T-cell (primary cell): ENCODE measurements at regions not wholly inside any gene's neighbourhood (a gene's known extent, or its start where the extent isn't known, plus 50 kb on each side); places are given as distances from the start of the nearest gene placed in this dataset.
"Not testable (repeated sequence)": the region's sequence is repeated elsewhere in the genome, so short reads cannot be mapped to it uniquely, and the experiment has no call there.

Experiments
- ATAC-seq, 4 experiments: fragments of 200-7000 bp in 3 of 4; fragments of 150-1000 bp in 1 of 4; cut with Tn5 transposase; replicated peaks in 1 of 4; 1 replicate in 3 of 4; 2 replicates in 1 of 4; pipeline ENCODE4 v1.10.0; 2021; ENCODE audit warnings: moderate library complexity in 3 of 4, mild to moderate bottlenecking in 2 of 4, moderate number of reproducible peaks in 1 of 4
- CTCF ChIA-PET, 2 donors: fragments of 300-600 bp; sonication (Branson Sonifier 250); formaldehyde crosslinking; loops; one replicate each; lab custom pipeline; 2022; ENCODE audit warnings: antibody characterized with exemption in 2 of 2; lab: Charles Lee
- POLR2A ChIA-PET, 2 donors: fragments of 300-600 bp; sonication (Branson Sonifier 250); formaldehyde crosslinking; loops; one replicate each; lab custom pipeline; 2022; ENCODE audit warnings: antibody characterized with exemption in 2 of 2; lab: Charles Lee
- DNase-seq, 35 experiments: peaks; one replicate each; pipeline versions ENCODE4 v3.0.0 to v3.0.0-alpha.2; 2013 to 2023
- H3K27ac ChIP-seq: one replicate; pipeline ENCODE4 v1.5.1; 2013; ENCODE audit warnings: low read length
- H3K27me3 ChIP-seq, 2 experiments: replicated peaks in 1 of 2; 1 replicate in 1 of 2; 2 replicates in 1 of 2; pipeline versions ENCODE4 v1.6.1 to v1.7.0; 2013; ENCODE audit warnings: low read length in 1 of 2, mixed read lengths in 1 of 2; ENCODE audit not compliant: control insufficient read depth in 2 of 2, insufficient read depth in 2 of 2; ENCODE audit errors: extremely low read depth in 1 of 2
- H3K36me3 ChIP-seq, 2 donors: 1 replicate in 1 of 2; 2 replicates in 1 of 2; pipeline versions ENCODE4 v1.6.1 to v1.7.0; 2013; ENCODE audit warnings: low read length in 1 of 2; ENCODE audit not compliant: control insufficient read depth in 2 of 2, insufficient read depth in 1 of 2; ENCODE audit errors: extremely low read depth in 1 of 2
- H3K4me1 ChIP-seq, 2 experiments: 1 replicate in 1 of 2; 2 replicates in 1 of 2; pipeline versions ENCODE4 v1.6.1 to v1.7.0; 2013; ENCODE audit warnings: low read length in 2 of 2, mixed read lengths in 1 of 2; ENCODE audit not compliant: insufficient read depth in 2 of 2, control insufficient read depth in 1 of 2; ENCODE audit errors: extremely low read depth in 1 of 2
- H3K4me3 ChIP-seq, 2 donors: 1 replicate in 1 of 2; 2 replicates in 1 of 2; pipeline versions ENCODE4 v1.5.1 to v1.7.0; 2013; ENCODE audit warnings: mild to moderate bottlenecking in 2 of 2, low read length in 1 of 2, moderate library complexity in 1 of 2; ENCODE audit not compliant: control insufficient read depth in 1 of 2; ENCODE audit errors: extremely low read depth in 1 of 2
- H3K9me3 ChIP-seq: 2 replicates; pipeline ENCODE4 v1.7.0; 2013
- H3K27ac Mint-ChIP-seq, 2 donors: one replicate each; pipeline ENCODE4 v1.8.0; 2020 to 2021; ENCODE audit warnings: mild to moderate bottlenecking in 2 of 2, mixed read lengths in 2 of 2
- H3K27me3 Mint-ChIP-seq, 2 donors: one replicate each; pipeline ENCODE4 v1.8.0; 2021 to 2022; ENCODE audit warnings: mixed read lengths in 2 of 2
- H3K36me3 Mint-ChIP-seq: one replicate; pipeline ENCODE4 v1.8.0; 2021; ENCODE audit warnings: mixed read lengths
- H3K4me1 Mint-ChIP-seq, 3 donors: one replicate each; pipeline ENCODE4 v1.8.0; 2020 to 2022; ENCODE audit warnings: mixed read lengths in 3 of 3, mild to moderate bottlenecking in 1 of 3
- H3K4me3 Mint-ChIP-seq, 3 donors: one replicate each; pipeline ENCODE4 v1.8.0; 2020 to 2022; ENCODE audit warnings: mild to moderate bottlenecking in 3 of 3, mixed read lengths in 3 of 3, moderate library complexity in 3 of 3
- H3K9me3 Mint-ChIP-seq, 3 donors: one replicate each; pipeline ENCODE4 v1.8.0; 2020 to 2022; ENCODE audit warnings: mixed read lengths in 3 of 3
- WGBS: methylation state at CpG from one replicate; pipeline ENCODE4 v1.1.5; 2013; ENCODE audit warnings: missing lambda C conversion rate; ENCODE audit not compliant: insufficient coverage; 5-methylcytosine and 5-hydroxymethylcytosine counted together

- DNase-seq (no peak), ATAC-seq (no peak)
- Mint-ChIP-seq H3K27me3 (no peaks in the 10 kb centered on the region), H3K4me1 (no peaks in the 10 kb centered on the region), H3K9me3 (peaks cover 10 to 70% (median 43%) of the 10 kb centered on the region in 3 donors), H3K36me3 (peaks cover 3% of the 10 kb centered on the region), H3K27ac (no peak overlapping the region), H3K4me3 (no peak overlapping the region)
- Histone ChIP-seq H3K4me1 (no peaks in the 10 kb centered on the region), H3K4me3 (no peak overlapping the region), H3K36me3 (no peaks in the 10 kb centered on the region), H3K27me3 (no peaks in the 10 kb centered on the region), H3K27ac (no peak overlapping the region), H3K9me3 (no peaks in the 10 kb centered on the region)
- 33% methylated on average over 3 of the region's 6 CpGs for WGBS
- ChIA-PET POLR2A (no interaction called here), CTCF (no interaction called here)
Observed at GRCh38 chr7:56474271-56474670, 358.1 kb upstream of the NUPR2 start.

DNA sequence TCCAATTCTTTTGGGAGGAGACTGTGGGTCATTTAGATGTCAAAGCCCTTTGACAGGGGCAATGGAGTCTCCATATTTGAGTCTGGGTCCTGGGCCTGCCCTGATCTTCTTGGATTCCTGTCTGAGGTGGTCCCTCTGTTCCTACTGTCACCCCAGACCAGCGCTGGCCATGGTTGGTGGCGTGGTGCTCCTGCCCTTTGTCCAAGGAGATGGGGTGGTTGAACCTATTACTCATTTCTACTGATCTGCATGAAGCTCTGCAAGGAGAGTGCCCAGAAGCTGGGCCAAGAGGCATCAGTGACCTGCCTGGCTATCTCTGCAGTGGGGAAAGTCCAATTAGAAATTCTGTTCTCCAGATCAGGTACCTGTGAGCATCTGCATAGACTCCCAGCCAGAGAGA, 355.6 kb upstream of the NUPR2 start:
- Mint-ChIP-seq H3K9me3 (peaks cover 0 to 56% (median 38%) of the 10 kb centered on the region in 3 donors), H3K27me3 (no peaks in the 10 kb centered on the region), H3K4me1 (no peaks in the 10 kb centered on the region), H3K4me3 (no peak overlapping the region), H3K27ac (no peak overlapping the region), H3K36me3 (peaks cover 3% of the 10 kb centered on the region)
- no peak overlapping the region for H3K27ac ChIP-seq
- DNase-seq: no peak
- no peaks in the 10 kb centered on the region for H3K27me3 ChIP-seq
- peaks cover 13% of the 10 kb centered on the region for H3K9me3 ChIP-seq
- ChIA-PET POLR2A (no interaction called here), CTCF (no interaction called here)
- no peak overlapping the region for H3K4me3 ChIP-seq
- no peaks in the 10 kb centered on the region for H3K36me3 ChIP-seq
- H3K4me1 ChIP-seq: no peaks in the 10 kb centered on the region
- no peak for ATAC-seq
- no CpG with 5 or more reads among the region's 2 CpGs for WGBS

- POLR2A ChIA-PET, H3K4me1 Mint-ChIP-seq, H3K4me1 ChIP-seq, H3K27ac Mint-ChIP-seq, H3K27me3 Mint-ChIP-seq, CTCF ChIA-PET, H3K36me3 Mint-ChIP-seq, DNase-seq, H3K27ac ChIP-seq, H3K36me3 ChIP-seq, H3K4me3 Mint-ChIP-seq, ATAC-seq, H3K4me3 ChIP-seq, H3K27me3 ChIP-seq: not testable (repeated sequence)
- H3K9me3 ChIP-seq: peaks cover 26% of the 10 kb centered on the region
- H3K9me3 Mint-ChIP-seq: peaks cover 6 to 61% (median 39%) of the 10 kb centered on the region in 3 donors
- no CpG with 5 or more reads among the region's 2 CpGs for WGBS
Observed at GRCh38 chr7:56466607-56467525, 350.6 kb upstream of the NUPR2 start.

- no peaks in the 10 kb centered on the region for H3K36me3 ChIP-seq
- H3K27ac ChIP-seq: no peak overlapping the region
- ATAC-seq (no peak), DNase-seq (no peak)
- no peak overlapping the region for H3K4me3 Mint-ChIP-seq
- H3K36me3 Mint-ChIP-seq: no peaks in the 10 kb centered on the region
- no peaks in the 10 kb centered on the region for H3K27me3 Mint-ChIP-seq
- no peak overlapping the region for H3K27ac Mint-ChIP-seq
- no peak overlapping the region for H3K4me3 ChIP-seq
- no peaks in the 10 kb centered on the region for H3K4me1 Mint-ChIP-seq
- peaks cover 22 to 39% (median 33%) of the 10 kb centered on the region in 3 donors for H3K9me3 Mint-ChIP-seq
- no peaks in the 10 kb centered on the region for H3K27me3 ChIP-seq
- H3K4me1 ChIP-seq: no peaks in the 10 kb centered on the region
- CTCF ChIA-PET: no interaction called here
- POLR2A ChIA-PET: no interaction called here
- H3K9me3 ChIP-seq: peaks cover 5% of the 10 kb centered on the region
Observed at GRCh38 chr7:56449762-56450161, 333.5 kb upstream of the NUPR2 start.

GRCh38 chr7:56447864-56448693, 331.9 kb upstream of the NUPR2 start:
- H3K4me1 ChIP-seq: no peaks in the 10 kb centered on the region
- H3K4me3 Mint-ChIP-seq: no peak overlapping the region
- ATAC-seq (no peak), DNase-seq (no peak)
- H3K27ac ChIP-seq: no peak overlapping the region
- H3K36me3 Mint-ChIP-seq: no peaks in the 10 kb centered on the region
- WGBS: 40% methylated on average over 36 of the region's 44 CpGs
- H3K4me3 ChIP-seq: peak overlapping the region in 1 of 2 donors; percentile 18
- no peaks in the 10 kb centered on the region for H3K27me3 Mint-ChIP-seq
- H3K9me3 Mint-ChIP-seq: peaks cover 21 to 41% (median 36%) of the 10 kb centered on the region in 3 donors
- no peak overlapping the region for H3K27ac Mint-ChIP-seq
- POLR2A ChIA-PET: no interaction called here
- no peaks in the 10 kb centered on the region for H3K27me3 ChIP-seq
- CTCF ChIA-PET: no interaction called here
- peaks cover 3% of the 10 kb centered on the region for H3K9me3 ChIP-seq
- no peaks in the 10 kb centered on the region for H3K4me1 Mint-ChIP-seq
- no peaks in the 10 kb centered on the region for H3K36me3 ChIP-seq

- H3K36me3 Mint-ChIP-seq, H3K4me1 Mint-ChIP-seq, H3K27me3 Mint-ChIP-seq, CTCF ChIA-PET, H3K27me3 ChIP-seq, H3K9me3 ChIP-seq, DNase-seq, H3K36me3 ChIP-seq, H3K4me3 ChIP-seq, H3K4me3 Mint-ChIP-seq, ATAC-seq, H3K27ac Mint-ChIP-seq, POLR2A ChIA-PET, H3K27ac ChIP-seq, H3K4me1 ChIP-seq: not testable (repeated sequence)
- H3K9me3 Mint-ChIP-seq: peaks cover 13 to 38% (median 15%) of the 10 kb centered on the region in 3 donors
- no CpG with 5 or more reads among the region's 1 CpG for WGBS
Observed at GRCh38 chr7:56420528-56420927, 304.3 kb upstream of the NUPR2 start.
